HG03159 (cell line): ENCODE measurements at regions not wholly inside any gene's neighbourhood (a gene's known extent, or its start where the extent isn't known, plus 50 kb on each side); places are given as distances from the start of the nearest gene placed in this dataset.

Experiments
- ATAC-seq: cut with Tn5 transposase; IDR thresholded peaks from one replicate; pipeline ENCODE4 v1.9.1; 2021; ENCODE audit warnings: mild to moderate bottlenecking, moderate library complexity; ENCODE audit not compliant: unreplicated experiment

DNA sequence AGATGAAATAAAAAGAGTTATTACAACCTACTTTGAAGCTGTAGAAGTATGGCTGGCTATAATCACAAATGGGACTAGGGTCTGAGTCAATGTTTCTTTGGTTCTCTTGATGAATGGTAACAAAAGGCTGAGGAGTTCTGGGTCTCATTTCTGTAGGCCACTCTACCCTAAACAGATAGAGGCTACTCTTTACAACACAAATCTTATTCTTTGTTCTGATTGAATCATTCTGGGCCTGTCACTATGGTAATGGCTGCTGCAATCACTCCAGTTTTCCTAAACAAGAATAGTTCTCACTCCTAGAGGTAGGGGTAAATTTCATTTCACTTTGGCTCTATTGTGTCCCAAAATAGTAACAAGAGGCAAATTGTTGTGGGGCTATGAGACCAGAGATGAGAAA, 1714.3 kb upstream of the PCDH20 start:
- no peak for ATAC-seq

DNA sequence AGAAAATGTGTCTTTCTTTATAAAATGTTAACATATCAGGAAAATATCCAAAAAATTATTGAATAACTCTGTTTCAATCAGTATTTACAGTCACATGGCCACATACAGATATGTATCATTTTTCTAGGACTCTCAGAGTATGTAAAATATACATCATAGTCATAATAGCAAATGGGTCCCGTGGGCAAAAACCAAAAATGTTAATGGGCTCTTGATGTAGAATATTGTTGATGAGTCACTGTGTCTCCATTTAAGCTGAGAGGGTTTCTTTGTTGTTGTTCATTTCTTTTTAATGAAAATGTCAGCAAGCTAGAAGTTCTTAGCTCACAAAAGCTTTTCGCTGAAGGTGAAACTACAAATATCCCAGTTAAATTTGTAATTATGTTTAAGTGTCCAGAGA, 1713.1 kb upstream of the PCDH20 start:
- ATAC-seq: no peak

- ATAC-seq: no peak
These were observed 1709.2 kb upstream of the PCDH20 start for GRCh38 chr13:63124863-63125262.

- ATAC-seq: no peak
These were observed 1705.2 kb upstream of the PCDH20 start for GRCh38 chr13:63120883-63121282.

- ATAC-seq: no peak
These were observed 1702.1 kb upstream of the PCDH20 start for GRCh38 chr13:63117710-63118109.

GRCh38 chr13:63112799-63113395, 1697.2 kb upstream of the PCDH20 start:
- ATAC-seq: no peak

DNA sequence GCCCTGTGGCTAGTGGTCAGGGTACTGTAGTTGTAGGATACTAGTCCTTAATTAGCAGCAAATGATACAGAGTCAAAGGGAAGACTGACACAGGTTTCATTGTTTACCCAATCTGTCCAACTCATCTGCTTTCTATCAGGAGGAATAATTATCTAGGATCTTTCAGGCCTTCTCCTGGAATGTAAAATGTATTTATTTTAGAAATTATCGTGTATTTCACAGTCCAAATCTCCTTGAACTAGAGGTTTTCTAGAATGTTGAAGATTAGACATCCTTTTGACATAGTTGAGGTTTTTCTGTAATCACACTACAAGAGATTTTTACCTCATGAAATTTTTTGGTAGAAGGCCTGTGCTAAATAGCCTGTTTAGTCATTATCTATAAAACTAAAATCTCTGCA, 1694.8 kb upstream of the PCDH20 start:
- no peak for ATAC-seq

DNA sequence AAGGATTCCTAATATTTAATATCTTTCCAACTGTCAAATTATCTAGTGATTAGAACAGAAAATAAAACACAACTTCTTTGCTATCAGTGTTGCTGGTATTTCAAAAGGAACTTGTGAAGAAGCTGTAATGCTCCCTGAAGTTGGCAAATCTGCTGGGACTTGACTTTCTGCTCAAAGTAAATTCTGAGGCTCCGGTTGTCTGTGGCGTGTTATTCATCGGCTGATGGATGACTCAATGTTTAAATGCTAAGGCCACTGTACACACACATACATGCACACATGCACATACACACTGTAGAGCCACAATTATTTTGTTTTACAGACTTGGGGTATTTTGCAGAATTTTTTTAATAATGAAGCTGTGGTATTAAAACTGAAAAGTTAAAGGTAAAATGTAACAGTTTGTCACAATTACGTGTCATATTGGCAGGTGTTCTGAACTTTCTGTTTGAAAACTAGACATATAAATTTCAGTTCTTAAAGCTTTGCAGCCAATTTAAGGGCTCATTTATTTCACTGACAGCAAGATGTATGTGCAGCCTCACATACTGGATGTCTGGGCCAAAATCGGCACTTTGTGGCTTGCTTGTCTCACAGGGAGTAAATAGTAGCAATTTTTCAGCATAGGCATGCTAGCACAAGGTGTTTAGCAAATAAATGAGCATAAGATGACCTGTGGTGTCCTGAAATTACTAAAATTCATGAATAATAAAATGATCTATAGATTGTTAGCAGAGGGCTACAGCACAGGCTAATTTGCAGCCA, 1691.7 kb upstream of the PCDH20 start:
- ATAC-seq: no peak

GRCh38 chr13:63094717-63095116, 1679.1 kb upstream of the PCDH20 start:
- no peak for ATAC-seq

GRCh38 chr13:63093907-63094469, 1678.3 kb upstream of the PCDH20 start:
- ATAC-seq: no peak

DNA sequence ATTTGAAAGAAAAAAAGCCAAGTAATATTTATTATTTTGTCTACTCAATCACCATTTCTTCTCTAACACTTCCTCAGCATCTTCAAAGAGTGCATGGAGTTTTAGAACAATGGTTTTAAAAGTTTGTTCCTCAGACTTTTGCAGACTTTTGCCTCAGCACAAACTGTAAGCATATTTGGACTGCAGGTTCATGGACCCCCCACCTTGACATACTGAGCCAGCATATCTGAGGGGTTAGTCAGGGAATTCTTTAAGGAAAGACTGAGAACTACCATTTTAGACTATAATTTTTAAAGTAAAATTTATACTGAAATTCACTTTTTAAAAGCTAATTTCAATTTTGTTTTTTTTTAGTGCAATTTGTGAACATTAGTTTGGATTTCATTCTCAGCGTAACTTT, 1676.8 kb upstream of the PCDH20 start:
- no peak for ATAC-seq

DNA sequence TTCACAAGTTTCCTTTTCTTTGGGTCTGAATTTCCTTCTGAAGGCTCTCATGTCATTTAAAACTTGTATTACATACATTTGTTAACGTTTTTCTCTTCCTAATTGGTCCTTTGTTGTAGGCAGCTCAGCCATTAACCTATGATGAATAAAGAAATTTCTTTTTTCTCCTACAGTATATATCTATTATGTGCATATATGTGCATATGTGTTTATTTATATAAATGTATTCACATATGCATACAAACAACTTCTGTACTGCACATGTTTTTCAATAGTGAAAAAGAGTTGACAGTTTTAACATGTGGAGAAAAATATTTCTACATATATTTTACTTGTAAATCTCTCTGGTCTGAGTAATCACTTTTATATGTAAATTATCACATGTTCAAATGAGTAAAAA, 1674.9 kb upstream of the PCDH20 start:
- ATAC-seq: no peak

GRCh38 chr13:63088226-63088625, 1672.6 kb upstream of the PCDH20 start:
- no peak for ATAC-seq

DNA sequence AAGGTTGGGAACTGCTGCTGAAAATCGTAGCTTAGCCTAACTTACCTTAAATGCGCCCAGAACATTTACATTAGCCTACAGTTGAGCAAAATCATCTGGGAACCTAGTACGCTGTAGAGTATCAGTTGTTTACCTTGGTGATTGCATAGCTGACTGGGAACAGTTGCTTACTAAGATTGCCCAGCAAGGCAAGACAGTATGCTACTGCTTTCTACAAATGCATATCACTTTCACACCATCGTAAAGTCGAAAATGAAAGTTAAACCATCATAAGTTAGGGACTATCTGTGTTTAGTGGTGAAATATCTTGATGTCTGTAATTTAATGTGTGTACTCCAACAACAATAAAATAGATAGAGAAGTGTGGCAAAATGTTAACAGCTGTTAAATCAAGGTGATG, 1670.6 kb upstream of the PCDH20 start:
- ATAC-seq: no peak

DNA sequence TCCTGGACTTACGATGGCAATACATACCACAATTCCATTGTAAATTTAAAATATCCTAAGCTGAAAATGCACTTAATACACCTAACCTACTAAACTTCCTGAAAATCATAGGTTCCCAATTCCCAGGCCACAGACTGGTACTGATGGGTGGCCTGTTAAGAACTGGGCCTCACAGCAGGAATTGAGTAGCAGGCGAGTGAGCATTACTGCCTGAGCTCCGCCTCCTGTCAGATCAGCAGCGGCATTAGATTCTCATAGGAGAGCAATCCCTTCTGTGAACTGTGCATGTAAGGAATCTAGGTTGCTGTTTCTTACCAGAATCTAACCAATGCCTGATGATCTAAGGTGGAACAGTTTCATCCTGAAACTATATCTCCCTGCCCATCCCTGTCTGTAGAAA, 1670.2 kb upstream of the PCDH20 start:
- ATAC-seq: no peak

DNA sequence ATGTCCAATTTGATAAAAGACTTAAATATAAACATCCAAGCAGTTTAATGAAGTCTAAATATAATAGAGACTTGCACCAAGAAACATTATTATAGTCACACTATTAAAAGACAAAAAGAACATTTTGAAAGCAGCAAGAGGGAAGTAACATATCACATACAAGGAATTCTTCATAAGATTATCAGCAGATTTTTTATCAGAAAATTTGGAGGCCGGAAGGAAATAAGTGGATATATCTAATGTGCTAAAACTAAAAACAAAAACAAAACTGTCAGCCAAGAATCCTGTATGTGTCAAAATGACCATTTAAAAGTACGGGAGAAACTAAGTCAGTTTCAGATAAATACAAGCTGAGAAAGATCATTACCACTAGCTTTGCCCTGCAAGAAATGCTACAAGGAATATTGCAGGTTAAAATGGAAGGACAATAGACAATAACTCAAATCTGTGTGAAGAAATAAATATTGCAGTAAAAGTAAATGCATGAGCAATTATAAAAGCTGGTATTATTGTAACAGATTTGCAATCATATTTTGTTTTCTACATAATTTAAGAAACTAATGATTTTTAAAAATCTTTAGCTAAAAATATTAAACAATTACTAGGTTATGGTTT, 1665.9 kb upstream of the PCDH20 start:
- ATAC-seq: no peak

GRCh38 chr13:63075126-63075525, 1659.5 kb upstream of the PCDH20 start:
- no peak for ATAC-seq

- no peak for ATAC-seq
These were observed 1634.6 kb upstream of the PCDH20 start for GRCh38 chr13:63050287-63050686.

GRCh38 chr13:63048653-63049052, 1633.0 kb upstream of the PCDH20 start:
- no peak for ATAC-seq

GRCh38 chr13:63044589-63045313, 1629.1 kb upstream of the PCDH20 start:
- ATAC-seq: no peak

- no peak for ATAC-seq
These were observed 1627.0 kb upstream of the PCDH20 start for GRCh38 chr13:63042686-63043085.
